ENCODE measurements at regions not wholly inside any gene's neighbourhood (a gene's known extent, or its start where the extent isn't known, plus 50 kb on each side); places are given as distances from the start of the nearest gene placed in this dataset.

DNA sequence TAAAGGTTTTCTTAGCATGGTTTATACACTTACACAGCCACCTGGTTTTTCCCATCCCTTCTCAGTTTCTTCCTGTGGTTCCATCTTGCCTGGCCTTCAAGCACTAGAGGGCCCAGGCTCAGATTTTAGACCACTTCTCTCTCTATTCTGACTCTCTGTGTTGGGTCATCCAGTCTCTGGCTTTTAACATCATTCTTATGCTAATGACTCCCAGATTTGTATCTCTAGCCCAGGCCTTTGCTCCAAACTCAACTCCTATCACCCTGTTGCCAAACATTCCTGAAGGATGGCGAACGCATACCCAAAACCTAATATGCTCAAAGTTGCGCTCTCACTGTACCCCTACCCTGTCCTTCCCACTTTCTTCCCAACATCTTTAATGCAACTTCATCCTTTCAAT is 135.1 kb downstream of the SPATA19 start:
- Histone ChIP-seq H3K4me1 (ENCODE audit: insufficient read depth, low read length) (peaks cover 19% of the 10 kb centered on the region; the same call in 1 of the 2 replicates), H3K27me3 (ENCODE audit: insufficient read depth, low read length) (peaks cover 3% of the 10 kb centered on the region; the same call in 1 of the 2 replicates), H3K9me3 (ENCODE audit: control insufficient read depth, low read depth, low read length) (no peaks in the 10 kb centered on the region), H2BK12ac (ENCODE audit: insufficient read length, low read depth, low read length) (no peak overlapping the region), H3K23me2 (ENCODE audit: insufficient read length, low read depth, low read length, poor library complexity, severe bottlenecking) (no peaks in the 10 kb centered on the region), H3K9ac (ENCODE audit: extremely low read depth, insufficient read length, low read length) (no peak overlapping the region), H2BK20ac (ENCODE audit: low read depth, low read length, poor library complexity, severe bottlenecking) (no peak overlapping the region), H2BK15ac (ENCODE audit: low read depth, low read length) (no peak overlapping the region), H2BK120ac (ENCODE audit: low read depth, low read length, poor library complexity, severe bottlenecking) (no peak overlapping the region), H2AFZ (ENCODE audit: low read length) (no peak overlapping the region), H4K8ac (replicated peaks; ENCODE audit: insufficient read length, low read depth, low read length) (no peak overlapping the region), H3K27ac (ENCODE audit: insufficient read length, low read depth, low read length) (no peak overlapping the region), H3K14ac (ENCODE audit: insufficient read depth, low read length) (no peak overlapping the region), H3K4ac (ENCODE audit: low read depth, low read length) (no peak overlapping the region), H3K56ac (ENCODE audit: insufficient read length, low read depth, low read length) (no peak overlapping the region), H3K18ac (ENCODE audit: insufficient read length, low read depth, low read length) (no peak overlapping the region), H2BK5ac (ENCODE audit: insufficient read length, low read length) (no peak overlapping the region), H4K91ac (ENCODE audit: insufficient read length, low read depth, low read length) (no peak overlapping the region), H3T11ph (ENCODE audit: low read length) (no peak overlapping the region), H3K79me2 (ENCODE audit: insufficient read depth, low read length) (no peaks in the 10 kb centered on the region), H2AK5ac (ENCODE audit: insufficient read length, low read length) (no peak overlapping the region), H4K5ac (ENCODE audit: insufficient read length, low read depth, low read length) (no peak overlapping the region), H3K79me1 (ENCODE audit: insufficient read depth, low read depth, low read length, poor library complexity, severe bottlenecking) (no peaks in the 10 kb centered on the region), H3K4me2 (ENCODE audit: insufficient read depth, insufficient read length, low read length) (no peak overlapping the region), H3K23ac (ENCODE audit: insufficient read length, low read depth, low read length) (no peak overlapping the region), H4K20me1 (ENCODE audit: control insufficient read depth, insufficient read depth, insufficient read length) (no peaks in the 10 kb centered on the region)
- no peak overlapping the region for H3K4me3 Mint-ChIP-seq
- no peaks in the 10 kb centered on the region; a peak in 2 of 7 replicates for H3K36me3 Mint-ChIP-seq (ENCODE audit: insufficient read depth in 1 of 3, low read depth in 3 of 3)
- peaks cover 22 to 29% of the 10 kb centered on the region in 2 experiments for H3K4me1 Mint-ChIP-seq
- WGBS (ENCODE audit: extremely low coverage, insufficient read length, low lambda C conversion rate), result no CpG with 5 or more reads among the region's 3 CpGs
- no peak for DNase-seq
- no peak overlapping the region for H3K27ac Mint-ChIP-seq
- no peaks in the 10 kb centered on the region for H3K9me3 Mint-ChIP-seq
- TF ChIP-seq, protein P1, sequence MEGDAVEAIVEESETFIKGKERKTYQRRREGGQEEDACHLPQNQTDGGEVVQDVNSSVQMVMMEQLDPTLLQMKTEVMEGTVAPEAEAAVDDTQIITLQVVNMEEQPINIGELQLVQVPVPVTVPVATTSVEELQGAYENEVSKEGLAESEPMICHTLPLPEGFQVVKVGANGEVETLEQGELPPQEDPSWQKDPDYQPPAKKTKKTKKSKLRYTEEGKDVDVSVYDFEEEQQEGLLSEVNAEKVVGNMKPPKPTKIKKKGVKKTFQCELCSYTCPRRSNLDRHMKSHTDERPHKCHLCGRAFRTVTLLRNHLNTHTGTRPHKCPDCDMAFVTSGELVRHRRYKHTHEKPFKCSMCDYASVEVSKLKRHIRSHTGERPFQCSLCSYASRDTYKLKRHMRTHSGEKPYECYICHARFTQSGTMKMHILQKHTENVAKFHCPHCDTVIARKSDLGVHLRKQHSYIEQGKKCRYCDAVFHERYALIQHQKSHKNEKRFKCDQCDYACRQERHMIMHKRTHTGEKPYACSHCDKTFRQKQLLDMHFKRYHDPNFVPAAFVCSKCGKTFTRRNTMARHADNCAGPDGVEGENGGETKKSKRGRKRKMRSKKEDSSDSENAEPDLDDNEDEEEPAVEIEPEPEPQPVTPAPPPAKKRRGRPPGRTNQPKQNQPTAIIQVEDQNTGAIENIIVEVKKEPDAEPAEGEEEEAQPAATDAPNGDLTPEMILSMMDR (conservative IDR thresholded peaks at IDR 0.05), result no peak
- H3K27me3 Mint-ChIP-seq (ENCODE audit: low read depth), result peaks cover 29% of the 10 kb centered on the region

Data from H9 (cell line).